ENCODE measurements at regions not wholly inside any gene's neighbourhood (a gene's known extent, or its start where the extent isn't known, plus 50 kb on each side); places are given as distances from the start of the nearest gene placed in this dataset.

DNA sequence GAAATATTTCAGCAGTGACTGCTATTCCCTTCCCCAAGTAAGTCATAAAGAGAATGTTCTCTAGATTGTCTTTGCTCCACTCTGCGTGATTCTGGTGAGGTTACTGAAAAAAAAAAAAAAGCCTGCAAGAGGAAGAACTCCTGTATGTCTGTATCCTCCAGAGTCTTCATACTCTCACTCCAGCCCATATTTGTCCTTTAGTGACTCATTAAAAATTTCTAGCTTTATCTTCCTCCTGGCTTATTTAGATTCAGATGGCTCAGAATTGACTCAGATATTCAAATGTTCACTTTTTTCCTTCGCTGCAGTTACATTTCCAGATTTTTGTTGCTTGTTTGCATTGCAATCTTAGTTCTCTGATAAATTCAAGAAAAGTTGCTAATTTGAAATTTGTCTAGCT is 76.3 kb upstream of the CNTN5 start:
- H3K4me3 ChIP-seq (ENCODE audit: low read depth, low read length) = no peak overlapping the region
- TF ChIP-seq, protein P1, sequence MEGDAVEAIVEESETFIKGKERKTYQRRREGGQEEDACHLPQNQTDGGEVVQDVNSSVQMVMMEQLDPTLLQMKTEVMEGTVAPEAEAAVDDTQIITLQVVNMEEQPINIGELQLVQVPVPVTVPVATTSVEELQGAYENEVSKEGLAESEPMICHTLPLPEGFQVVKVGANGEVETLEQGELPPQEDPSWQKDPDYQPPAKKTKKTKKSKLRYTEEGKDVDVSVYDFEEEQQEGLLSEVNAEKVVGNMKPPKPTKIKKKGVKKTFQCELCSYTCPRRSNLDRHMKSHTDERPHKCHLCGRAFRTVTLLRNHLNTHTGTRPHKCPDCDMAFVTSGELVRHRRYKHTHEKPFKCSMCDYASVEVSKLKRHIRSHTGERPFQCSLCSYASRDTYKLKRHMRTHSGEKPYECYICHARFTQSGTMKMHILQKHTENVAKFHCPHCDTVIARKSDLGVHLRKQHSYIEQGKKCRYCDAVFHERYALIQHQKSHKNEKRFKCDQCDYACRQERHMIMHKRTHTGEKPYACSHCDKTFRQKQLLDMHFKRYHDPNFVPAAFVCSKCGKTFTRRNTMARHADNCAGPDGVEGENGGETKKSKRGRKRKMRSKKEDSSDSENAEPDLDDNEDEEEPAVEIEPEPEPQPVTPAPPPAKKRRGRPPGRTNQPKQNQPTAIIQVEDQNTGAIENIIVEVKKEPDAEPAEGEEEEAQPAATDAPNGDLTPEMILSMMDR (IDR thresholded peaks at IDR 0.05; ENCODE audit: insufficient read depth, low read length) = no peak
- DNase-seq (ENCODE audit: low read depth) = no peak

DNA sequence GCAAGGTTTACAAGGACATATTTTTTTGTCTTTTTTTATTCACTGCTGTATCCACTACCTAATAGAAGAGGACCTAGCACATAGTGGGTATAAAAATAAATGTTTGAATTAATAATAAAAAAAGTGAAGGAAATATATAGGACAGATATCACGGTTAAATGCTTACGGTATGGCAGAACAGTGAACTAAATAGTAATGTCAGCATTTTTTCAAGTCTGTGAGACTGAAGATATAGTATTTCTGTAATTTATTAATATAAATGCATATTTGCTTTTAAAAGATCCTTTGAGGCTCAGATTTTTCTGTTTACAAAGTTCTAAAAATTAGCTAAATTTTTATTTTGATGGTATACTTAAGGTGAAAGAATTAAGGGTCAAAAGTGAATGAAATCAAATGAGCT is 68.6 kb upstream of the CNTN5 start:
- H3K4me3 ChIP-seq (ENCODE audit: low read depth, low read length) = no peak overlapping the region
- DNase-seq (ENCODE audit: low read depth) = no peak
- TF ChIP-seq, protein P1 (IDR thresholded peaks at IDR 0.05; ENCODE audit: insufficient read depth, low read length) = no peak

DNA sequence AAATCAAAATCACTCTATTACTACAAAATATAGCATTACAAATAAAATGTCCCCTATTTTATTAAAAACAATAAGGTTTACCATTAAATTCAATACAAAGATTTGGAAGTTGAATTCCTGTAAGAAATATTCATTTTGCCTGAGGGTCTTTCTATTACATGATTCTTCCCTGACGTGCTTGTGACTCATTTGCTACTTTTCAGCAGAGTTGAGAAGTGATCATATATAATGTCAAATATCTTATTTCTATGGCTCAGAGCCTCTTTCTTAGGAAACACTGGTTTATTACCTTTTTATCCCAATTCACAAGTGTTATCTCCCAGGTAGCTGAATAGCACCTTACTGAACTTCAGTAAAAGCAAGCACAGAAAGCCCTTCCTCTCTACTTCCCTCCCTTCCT is 65.2 kb upstream of the CNTN5 start:
- TF ChIP-seq, protein P1 (IDR thresholded peaks at IDR 0.05; ENCODE audit: insufficient read depth, low read length) = no peak
- H3K4me3 ChIP-seq (ENCODE audit: low read depth, low read length) = no peak overlapping the region
- DNase-seq (ENCODE audit: low read depth) = no peak

DNA sequence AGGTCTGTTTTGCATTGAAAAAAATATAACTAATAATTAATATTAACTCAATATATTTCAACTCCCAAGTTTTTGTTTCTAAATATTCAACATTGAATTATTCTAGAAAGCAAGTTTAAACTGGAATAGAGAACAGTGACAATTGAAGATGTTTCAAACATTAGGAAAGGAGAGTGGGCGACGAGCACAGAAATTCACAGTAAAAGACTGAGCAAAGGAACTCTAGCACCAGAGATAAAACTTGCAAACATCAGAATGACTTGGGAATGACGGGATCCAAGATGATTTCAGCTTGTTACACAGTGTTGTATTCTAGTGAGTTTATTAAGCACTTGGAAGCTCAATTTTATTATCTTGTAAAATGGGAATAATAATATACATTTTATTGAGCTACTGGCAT is 56.6 kb upstream of the CNTN5 start:
- no peak for DNase-seq (ENCODE audit: low read depth)
- H3K4me3 ChIP-seq (ENCODE audit: low read depth, low read length) = no peak overlapping the region
- TF ChIP-seq, protein P1 (IDR thresholded peaks at IDR 0.05; ENCODE audit: insufficient read depth, low read length) = no peak

DNA sequence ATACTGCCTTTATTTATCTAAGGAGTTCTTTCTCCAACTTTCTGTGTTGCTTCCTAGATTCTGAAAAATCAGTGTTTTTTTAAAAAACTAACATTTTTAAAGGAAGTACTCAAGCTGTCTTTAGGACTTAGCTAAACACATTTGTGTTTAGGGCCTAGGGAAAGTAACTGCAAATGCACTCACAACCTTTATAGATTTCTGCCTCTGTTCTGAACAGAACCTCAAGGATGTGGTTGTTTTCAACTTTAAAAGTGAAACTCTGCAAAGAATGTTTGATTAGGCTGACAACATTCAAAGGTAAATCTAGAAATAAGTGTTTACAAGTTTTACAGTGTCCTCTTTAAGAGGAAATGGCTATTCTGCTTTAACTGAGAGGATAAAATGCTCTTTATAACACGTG is 55.4 kb upstream of the CNTN5 start:
- H3K4me3 ChIP-seq (ENCODE audit: low read depth, low read length) = no peak overlapping the region
- TF ChIP-seq, protein P1 (IDR thresholded peaks at IDR 0.05; ENCODE audit: insufficient read depth, low read length) = no peak
- no peak for DNase-seq (ENCODE audit: low read depth)

DNA sequence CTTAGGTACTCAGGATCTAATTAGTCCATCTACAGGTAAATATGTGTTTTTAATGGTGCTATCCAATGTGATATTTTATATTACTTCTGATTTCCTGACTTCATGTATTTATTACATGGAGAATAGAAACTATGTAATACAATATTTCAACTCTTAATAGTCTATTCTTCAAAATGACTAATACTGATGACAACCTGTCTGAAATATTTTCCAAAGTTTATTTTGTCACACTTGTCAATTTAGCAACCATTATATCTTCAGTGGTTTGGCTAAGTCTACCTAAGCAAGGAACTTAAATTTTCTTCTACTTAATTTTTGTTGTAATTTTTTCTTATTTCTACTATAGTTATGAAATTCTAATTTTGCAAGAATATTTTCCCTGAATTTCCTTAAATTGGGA is 55.0 kb upstream of the CNTN5 start:
- H3K4me3 ChIP-seq (ENCODE audit: low read depth, low read length) = no peak overlapping the region
- DNase-seq (ENCODE audit: low read depth) = no peak
- TF ChIP-seq, protein P1 (IDR thresholded peaks at IDR 0.05; ENCODE audit: insufficient read depth, low read length) = no peak

DNA sequence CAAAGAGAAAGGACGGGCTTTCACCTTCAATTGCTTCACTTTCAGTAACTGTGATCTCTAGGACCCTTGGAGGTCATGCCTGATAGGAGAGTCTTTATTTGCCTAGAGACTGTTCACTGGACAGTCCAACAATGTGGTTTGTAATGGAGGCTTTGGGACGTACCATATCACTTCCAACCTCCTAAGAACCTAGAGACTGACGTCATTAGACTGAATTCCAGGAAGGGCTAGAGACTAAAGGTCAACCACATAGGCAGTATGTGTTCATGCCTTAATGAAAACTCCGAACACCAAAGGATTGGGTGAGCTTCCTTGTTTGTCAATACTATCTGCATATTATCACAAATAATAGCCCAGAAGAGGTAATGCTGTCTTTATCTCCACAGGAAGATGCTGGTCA is 53.7 kb upstream of the CNTN5 start:
- no peak for DNase-seq (ENCODE audit: low read depth)
- TF ChIP-seq, protein P1 (IDR thresholded peaks at IDR 0.05; ENCODE audit: insufficient read depth, low read length) = no peak
- H3K4me3 ChIP-seq (ENCODE audit: low read depth, low read length) = no peak overlapping the region

Measured in fibroblast of the aortic adventitia (primary cell).